IMR-90 (cell line): ENCODE measurements at regions not wholly inside any gene's neighbourhood (a gene's known extent, or its start where the extent isn't known, plus 50 kb on each side); places are given as distances from the start of the nearest gene placed in this dataset.

ENCODE experiments used
- CEBPB ChIP-seq: IDR thresholded peaks from 2 replicates; pipeline ENCODE4 v1.6.1; 2012; ENCODE audit warnings: low read depth, low read length, improper control_type of control experiment
- CTCF ChIP-seq: conservative IDR thresholded peaks from 2 replicates; pipeline ENCODE4 v1.5.1; 2012; ENCODE audit warnings: mild to moderate bottlenecking, low read depth, low read length, improper control_type of control experiment
- POLR2A ChIP-seq: IDR thresholded peaks from 2 replicates; pipeline ENCODE4 v1.6.1; 2012; ENCODE audit warnings: mild to moderate bottlenecking, low read depth, low read length
- RCOR1 ChIP-seq: IDR thresholded peaks from 2 replicates; pipeline ENCODE4 v1.6.1; 2012; ENCODE audit warnings: mild to moderate bottlenecking, low read length, improper control_type of control experiment; ENCODE audit not compliant: insufficient replicate concordance
- USF2 ChIP-seq: fragments of 150-350 bp; IDR thresholded peaks from 2 replicates; pipeline ENCODE4 v1.6.1; 2017; ENCODE audit warnings: mild to moderate bottlenecking, antibody characterized with exemption, low read length, low read depth

DNA sequence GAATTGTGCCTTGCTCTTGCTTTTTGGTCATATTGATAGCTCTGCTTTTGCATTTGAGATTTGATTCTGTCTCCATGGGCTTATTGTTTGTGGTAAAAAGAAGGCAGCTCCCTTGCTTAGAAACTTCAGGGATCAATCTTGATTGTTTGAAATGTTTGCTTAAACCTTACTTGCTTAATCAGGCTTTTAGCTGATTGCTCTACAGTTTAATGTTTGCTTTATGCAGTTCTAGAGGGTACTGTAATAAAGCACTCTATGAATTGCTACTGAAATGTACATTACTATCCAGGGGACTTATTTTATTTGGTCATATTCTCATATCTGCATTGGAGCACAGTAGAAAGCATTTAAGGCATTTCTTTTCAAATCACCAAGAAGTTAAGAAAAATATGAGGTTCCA is 545.4 kb upstream of the HS3ST5 start:
- TF ChIP-seq POLR2A = no peak
- TF ChIP-seq USF2 = no peak
- TF ChIP-seq CTCF = no peak
- no peak for TF ChIP-seq CEBPB
- no peak for TF ChIP-seq RCOR1
